HepG2 (cell line): ENCODE measurements at regions not wholly inside any gene's neighbourhood (a gene's known extent, or its start where the extent isn't known, plus 50 kb on each side); places are given as distances from the start of the nearest gene placed in this dataset.
A peak's percentile ranks its signal among the peaks of the same experiment; 100 is the strongest.

Experiments
- ATM ChIP-seq: fragments of 450-650 bp; IDR thresholded peaks from 2 replicates; pipeline ENCODE4 v1.7.1; 2017; ENCODE audit warnings: mild to moderate bottlenecking, borderline replicate concordance
- E2F2 ChIP-seq: sonication (generic); formaldehyde crosslinking; IDR thresholded peaks from 2 replicates; pipeline ENCODE4 v1.4.0; 2020; ENCODE audit warnings: missing genetic modification reagents, borderline replicate concordance
- GMEB1 ChIP-seq: sonication (generic); formaldehyde crosslinking; IDR thresholded peaks from 2 replicates; pipeline ENCODE4 v1.5.1; 2020; ENCODE audit warnings: missing genetic modification reagents, mild to moderate bottlenecking, borderline replicate concordance
- PAX8 ChIP-seq: sonication (generic); formaldehyde crosslinking; IDR thresholded peaks from 2 replicates; pipeline ENCODE4 v1.8.0; 2022; ENCODE audit warnings: mild to moderate bottlenecking, missing genetic modification reagents, borderline replicate concordance
- RERE ChIP-seq: IDR thresholded peaks from 2 replicates; pipeline ENCODE4 v1.6.1; 2016; ENCODE audit warnings: low read depth, missing genetic modification reagents, missing compliant biosample characterization
- SMAD1 ChIP-seq: sonication (generic); formaldehyde crosslinking; IDR thresholded peaks from 2 replicates; pipeline ENCODE4 v1.4.0; 2020; ENCODE audit warnings: missing genetic modification reagents, low read depth, mild to moderate bottlenecking, borderline replicate concordance
- ZNF432 ChIP-seq: sonication (generic); formaldehyde crosslinking; IDR thresholded peaks from 2 replicates; pipeline ENCODE4 v1.5.0; 2020; ENCODE audit warnings: missing genetic modification reagents, mild to moderate bottlenecking, borderline replicate concordance
- ZNF839 ChIP-seq: sonication (generic); formaldehyde crosslinking; IDR thresholded peaks from 2 replicates; pipeline ENCODE4 v1.4.0; 2020; ENCODE audit warnings: missing genetic modification reagents, mild to moderate bottlenecking, borderline replicate concordance
- ZXDC ChIP-seq: sonication (generic); formaldehyde crosslinking; IDR thresholded peaks from 2 replicates; pipeline ENCODE4 v1.5.0; 2020; ENCODE audit warnings: mild to moderate bottlenecking, missing genetic modification reagents

GRCh38 chr7:7118822-7119221, 63.5 kb upstream of the C1GALT1 start (continued):
- no peak for TF ChIP-seq E2F2
- TF ChIP-seq ZXDC (CRISPR knock-in tag) = no peak
- TF ChIP-seq ZNF432 = no peak
- no peak for TF ChIP-seq PAX8 (CRISPR knock-in tag)
- no peak for TF ChIP-seq ATM
- TF ChIP-seq RERE (CRISPR knock-in tag) = peak; percentile 92
- no peak for TF ChIP-seq GMEB1 (CRISPR knock-in tag)
- TF ChIP-seq SMAD1 (CRISPR knock-in tag) = no peak
- TF ChIP-seq ZNF839 (CRISPR knock-in tag) = no peak
